ENCODE measurements at regions not wholly inside any gene's neighbourhood (a gene's known extent, or its start where the extent isn't known, plus 50 kb on each side); places are given as distances from the start of the nearest gene placed in this dataset.

- TF ChIP-seq CTCF (conservative IDR thresholded peaks at IDR 0.05 in 1 of 2, IDR thresholded peaks at IDR 0.05 in 1 of 2; ENCODE audit: low read depth in 1 of 2, low read length in 2 of 2) (no peak), EZH2 (IDR thresholded peaks at IDR 0.05; ENCODE audit: low read length, missing control alignments) (no peak)
Observed at GRCh38 chr5:18745988-18746615, 1111.8 kb downstream of the TAF11L14 start.
